IMR-90 (cell line): ENCODE measurements at regions not wholly inside any gene's neighbourhood (a gene's known extent, or its start where the extent isn't known, plus 50 kb on each side); places are given as distances from the start of the nearest gene placed in this dataset.

Experiments used
- ATAC-seq: fragments of 200-7000 bp; cut with Tn5 transposase; 2 replicates; pipeline ENCODE4 v1.9.1; 2020; ENCODE audit warnings: low read depth, mild to moderate bottlenecking, moderate library complexity
- BruUV-seq: library from RNA; stranded (reverse); fragments of 400-500 nt; replicated peaks from 2 replicates; lab custom pipeline; 2021; lab: Mats Ljungman, UMichigan
- CTCF ChIA-PET: fragments of 300-600 bp; formaldehyde crosslinking; extraction: SDS; loops from one replicate; lab custom pipeline; 2021; ENCODE audit warnings: antibody characterized with exemption; lab: Yijun Ruan, JAX
- POLR2A ChIA-PET: fragments of 300-600 bp; sonication (Branson Sonifier 250); formaldehyde crosslinking; loops from one replicate; lab custom pipeline; 2022; ENCODE audit warnings: antibody characterized with exemption; ENCODE audit not compliant: unreplicated experiment; lab: Charles Lee
- DNase-seq: peaks from one replicate; pipeline ENCODE4 v3.0.0; 2013
- H2AFZ ChIP-seq: replicated peaks from 2 replicates; pipeline ENCODE3; 2013; ENCODE audit warnings: low read length, mild to moderate bottlenecking; ENCODE audit not compliant: poor library complexity
- H2AK5ac ChIP-seq: 2 replicates; pipeline ENCODE4 v1.6.1; 2013; ENCODE audit warnings: low read depth, low read length, inconsistent platforms
- H2AK9ac ChIP-seq: replicated peaks from 2 replicates; pipeline ENCODE3; 2013; ENCODE audit warnings: mild to moderate bottlenecking, low read depth, low read length, moderate library complexity; ENCODE audit not compliant: poor library complexity
- H2BK120ac ChIP-seq: 2 replicates; pipeline ENCODE4 v1.6.1; 2013; ENCODE audit warnings: low read depth, low read length, inconsistent platforms
- H2BK15ac ChIP-seq: 3 replicates; pipeline ENCODE4 v1.6.1; 2013; ENCODE audit warnings: low read depth, low read length, inconsistent platforms
- H2BK20ac ChIP-seq: 2 replicates; pipeline ENCODE4 v1.6.1; 2013; ENCODE audit warnings: low read depth, mild to moderate bottlenecking, inconsistent platforms, low read length, moderate library complexity
- H2BK5ac ChIP-seq: 2 replicates; pipeline ENCODE4 v1.6.1; 2013; ENCODE audit warnings: mild to moderate bottlenecking, low read depth, low read length, inconsistent platforms; ENCODE audit not compliant: poor library complexity, severe bottlenecking
- H3K14ac ChIP-seq: replicated peaks from 2 replicates; pipeline ENCODE4 v1.6.1; 2013; ENCODE audit warnings: low read depth, low read length, inconsistent platforms
- H3K18ac ChIP-seq: 2 replicates; pipeline ENCODE4 v1.6.1; 2013; ENCODE audit warnings: low read depth, low read length, control low read depth
- H3K23ac ChIP-seq: 2 replicates; pipeline ENCODE4 v1.6.1; 2013; ENCODE audit warnings: low read depth, low read length, inconsistent platforms
- H3K27ac ChIP-seq: 2 replicates; pipeline ENCODE4 v1.5.1; 2013; ENCODE audit warnings: mild to moderate bottlenecking, control low read depth, low read length; ENCODE audit not compliant: insufficient read depth
- H3K27me3 ChIP-seq: 2 replicates; pipeline ENCODE4 v1.6.1; 2013; ENCODE audit warnings: low read length; ENCODE audit not compliant: control insufficient read depth, insufficient read depth
- H3K36me3 ChIP-seq: 2 replicates; pipeline ENCODE4 v1.6.1; 2013; ENCODE audit warnings: low read length, mixed read lengths; ENCODE audit not compliant: control insufficient read depth, insufficient read depth
- H3K4ac ChIP-seq: 2 replicates; pipeline ENCODE4 v1.6.1; 2013; ENCODE audit warnings: low read depth, low read length, inconsistent platforms
- H3K4me1 ChIP-seq: 2 replicates; pipeline ENCODE4 v1.6.1; 2013; ENCODE audit warnings: low read length, mixed read lengths; ENCODE audit not compliant: control insufficient read depth, insufficient read depth
- H3K4me2 ChIP-seq: 2 replicates; pipeline ENCODE4 v1.6.1; 2013; ENCODE audit warnings: low read depth, mild to moderate bottlenecking, control low read depth, low read length, moderate library complexity
- H3K4me3 ChIP-seq: 2 replicates; pipeline ENCODE4 v1.5.1; 2013; ENCODE audit warnings: low read depth, mild to moderate bottlenecking, control low read depth, low read length, moderate library complexity; ENCODE audit not compliant: insufficient read depth
- H3K56ac ChIP-seq: 2 replicates; pipeline ENCODE4 v1.6.1; 2013; ENCODE audit warnings: low read length, inconsistent platforms; ENCODE audit not compliant: insufficient read depth; ENCODE audit errors: extremely low read depth
- H3K79me1 ChIP-seq, 2 experiments: 2 replicates each; pipeline ENCODE4 v1.6.1; 2013; ENCODE audit warnings: low read length in 2 of 2, inconsistent platforms in 1 of 2, low read depth in 1 of 2
- H3K9ac ChIP-seq: 2 replicates; pipeline ENCODE4 v1.6.1; 2013; ENCODE audit warnings: low read depth, low read length, control low read depth
- H3K9me1 ChIP-seq: 2 replicates; pipeline ENCODE4 v1.6.1; 2013; ENCODE audit warnings: low read length, inconsistent platforms; ENCODE audit not compliant: insufficient read depth
- H3K9me3 ChIP-seq: 2 replicates; pipeline ENCODE4 v1.6.1; 2013; ENCODE audit warnings: low read length; ENCODE audit not compliant: control insufficient read depth, insufficient read depth
- H4K20me1 ChIP-seq: 2 replicates; pipeline ENCODE4 v1.6.1; 2013; ENCODE audit warnings: low read length, inconsistent platforms; ENCODE audit not compliant: insufficient read depth
- H4K5ac ChIP-seq: 2 replicates; pipeline ENCODE4 v1.6.1; 2013; ENCODE audit warnings: mild to moderate bottlenecking, low read depth, low read length, control low read depth
- H4K8ac ChIP-seq, 2 experiments: 2 replicates each; pipeline ENCODE4 v1.6.1; 2013; ENCODE audit warnings: low read depth in 2 of 2, low read length in 2 of 2, control low read depth in 1 of 2, inconsistent platforms in 1 of 2
- H4K91ac ChIP-seq: 2 replicates; pipeline ENCODE4 v1.6.1; 2013; ENCODE audit warnings: low read depth, low read length, inconsistent platforms; ENCODE audit not compliant: insufficient read depth
- POLR2A ChIP-seq: IDR thresholded peaks from 2 replicates; pipeline ENCODE4 v1.6.1; 2012; ENCODE audit warnings: mild to moderate bottlenecking, low read depth, low read length
- RCOR1 ChIP-seq: IDR thresholded peaks from 2 replicates; pipeline ENCODE4 v1.6.1; 2012; ENCODE audit warnings: mild to moderate bottlenecking, low read length, improper control_type of control experiment; ENCODE audit not compliant: insufficient replicate concordance
- WGBS, 2 experiments: methylation state at CpG; one replicate each; pipeline versions ENCODE4 v1.1.5 to v1.1.7; 2013; ENCODE audit warnings: missing lambda C conversion rate in 2 of 2; ENCODE audit not compliant: insufficient read length in 1 of 2; ENCODE audit errors: extremely low coverage in 2 of 2; 5-methylcytosine and 5-hydroxymethylcytosine counted together
- dilution Hi-C: fragments of 300-500 bp; cut with HindIII; formaldehyde crosslinking; loops from one replicate; pipeline ENCODE4 v1.14.3; 2018; ENCODE audit warnings: low sequenced_read_pairs; ENCODE audit not compliant: unreplicated experiment
- in situ Hi-C: fragments of 300-500 bp; cut with MboI; formaldehyde crosslinking; loops from 3 replicates; pipeline ENCODE4 v1.14.3; 2019; ENCODE audit warnings: low sequenced_read_pairs, inconsistent platforms, mixed read lengths
- intact Hi-C: fragments of 100-400 bp; cut with micrococcal nuclease; formaldehyde crosslinking; loops from 2 replicates; pipeline ENCODE4 v1.10.0; 2022
- TF ChIP-seq, protein P1 (sequence below): fragments of 150-350 bp; IDR thresholded peaks from 2 replicates; pipeline ENCODE4 v1.6.1; 2016; ENCODE audit warnings: low read depth, mild to moderate bottlenecking, low read length, moderate library complexity, borderline replicate concordance

DNA sequence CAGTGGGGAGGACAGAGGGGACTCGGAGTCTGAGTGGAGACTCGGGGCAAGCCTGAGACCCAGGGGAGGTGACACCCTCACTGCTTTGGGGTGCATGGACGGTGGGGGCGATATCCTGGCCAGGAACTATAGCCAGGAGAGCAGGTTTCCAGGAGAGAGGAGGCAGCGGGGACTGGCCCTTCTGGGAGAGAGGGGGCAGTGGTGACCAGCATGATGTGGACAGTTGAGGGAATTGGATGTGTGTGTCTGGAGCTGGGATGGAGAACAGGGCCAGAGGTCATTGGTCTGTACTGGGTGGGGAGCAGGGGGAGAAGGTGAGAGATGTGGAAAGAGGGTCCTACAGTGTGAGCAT is 63.6 kb downstream of the ACKR3 start:
- in situ Hi-C loops, result no loop called here
- H4K8ac ChIP-seq, result no peak overlapping the region
- POLR2A ChIA-PET, result no interaction called here

More for the DNA sequence above, 63.6 kb downstream of the ACKR3 start:
- Histone ChIP-seq H3K9me1 (no peaks in the 10 kb centered on the region), H3K23ac (no peak overlapping the region), H4K5ac (no peak overlapping the region), H3K56ac (no peak overlapping the region), H2BK5ac (no peak overlapping the region), H3K4me1 (no peaks in the 10 kb centered on the region; the same call in 1 of the 2 replicates), H4K20me1 (no peaks in the 10 kb centered on the region), H3K14ac (no peak overlapping the region), H2AFZ (no peak overlapping the region), H2BK15ac (no peak overlapping the region), H3K27ac (no peak overlapping the region), H3K9ac (no peak overlapping the region), H2BK120ac (no peak overlapping the region), H3K27me3 (peaks cover 13% of the 10 kb centered on the region), H3K79me1 (no peaks in the 10 kb centered on the region), H2AK5ac (no peak overlapping the region), H3K18ac (no peak overlapping the region), H4K91ac (no peak overlapping the region), H3K4ac (no peak overlapping the region), H3K9me3 (peaks cover 2% of the 10 kb centered on the region; the same call in 1 of the 2 replicates), H2AK9ac (no peak overlapping the region), H3K36me3 (no peaks in the 10 kb centered on the region), H3K4me2 (no peak overlapping the region), H2BK20ac (no peak overlapping the region), H3K4me3 (no peak overlapping the region)
- intact Hi-C loops (no loop called here), dilution Hi-C loops (no loop called here)
- no TSS peak for BruUV-seq
- ATAC-seq (no peak), DNase-seq (no peak)
- TF ChIP-seq RCOR1 (no peak), POLR2A (no peak)
- TF ChIP-seq, protein P1, sequence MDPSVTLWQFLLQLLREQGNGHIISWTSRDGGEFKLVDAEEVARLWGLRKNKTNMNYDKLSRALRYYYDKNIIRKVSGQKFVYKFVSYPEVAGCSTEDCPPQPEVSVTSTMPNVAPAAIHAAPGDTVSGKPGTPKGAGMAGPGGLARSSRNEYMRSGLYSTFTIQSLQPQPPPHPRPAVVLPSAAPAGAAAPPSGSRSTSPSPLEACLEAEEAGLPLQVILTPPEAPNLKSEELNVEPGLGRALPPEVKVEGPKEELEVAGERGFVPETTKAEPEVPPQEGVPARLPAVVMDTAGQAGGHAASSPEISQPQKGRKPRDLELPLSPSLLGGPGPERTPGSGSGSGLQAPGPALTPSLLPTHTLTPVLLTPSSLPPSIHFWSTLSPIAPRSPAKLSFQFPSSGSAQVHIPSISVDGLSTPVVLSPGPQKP, result no peak
- CTCF ChIA-PET, result interaction anchor here (0.5 kb wide), 1 partner anchor 1121 kb away, joined by 3 read pairs; no protein-coding TSS in a partner anchor
- no CpG with 5 or more reads among the region's 5 CpGs for WGBS, 2 experiments
